GM12875 (cell line): ENCODE measurements at regions not wholly inside any gene's neighbourhood (a gene's known extent, or its start where the extent isn't known, plus 50 kb on each side); places are given as distances from the start of the nearest gene placed in this dataset.
"Not testable (repeated sequence)": the region's sequence is repeated elsewhere in the genome, so short reads cannot be mapped to it uniquely, and the experiment has no call there.

ENCODE experiments used
- H3K4me3 ChIP-seq: one replicate; pipeline ENCODE4 v1.5.1; 2011; ENCODE audit warnings: low read depth, low read length, control low read depth

- H3K4me3 ChIP-seq = not testable (repeated sequence)
These were observed 201.0 kb downstream of the ADRA2C start for GRCh38 chr4:3967204-3967603.

GRCh38 chr4:3972626-3973025 lies 206.4 kb downstream of the ADRA2C start:
- H3K4me3 ChIP-seq = not testable (repeated sequence)

- not testable (repeated sequence) for H3K4me3 ChIP-seq
These were observed 207.5 kb downstream of the ADRA2C start for GRCh38 chr4:3973581-3974200.

GRCh38 chr4:3983518-3984125 lies 217.4 kb downstream of the ADRA2C start:
- not testable (repeated sequence) for H3K4me3 ChIP-seq

GRCh38 chr4:3984796-3985195 lies 218.6 kb downstream of the ADRA2C start:
- not testable (repeated sequence) for H3K4me3 ChIP-seq

- not testable (repeated sequence) for H3K4me3 ChIP-seq
These were observed 220.2 kb downstream of the ADRA2C start for GRCh38 chr4:3986412-3986811.

- not testable (repeated sequence) for H3K4me3 ChIP-seq
These were observed 229.3 kb downstream of the OTOP1 start for GRCh38 chr4:3997386-3997785.

GRCh38 chr4:4004036-4004435 lies 222.7 kb downstream of the OTOP1 start:
- not testable (repeated sequence) for H3K4me3 ChIP-seq

GRCh38 chr4:4004702-4005101 lies 222.0 kb downstream of the OTOP1 start:
- not testable (repeated sequence) for H3K4me3 ChIP-seq

- H3K4me3 ChIP-seq = not testable (repeated sequence)
These were observed 220.4 kb downstream of the OTOP1 start for GRCh38 chr4:4006356-4006755.

- H3K4me3 ChIP-seq = not testable (repeated sequence)
These were observed 207.7 kb downstream of the OTOP1 start for GRCh38 chr4:4019071-4019470.

- H3K4me3 ChIP-seq = not testable (repeated sequence)
These were observed 205.6 kb downstream of the OTOP1 start for GRCh38 chr4:4021161-4021560.

GRCh38 chr4:4026708-4027107 lies 200.0 kb downstream of the OTOP1 start:
- not testable (repeated sequence) for H3K4me3 ChIP-seq

- H3K4me3 ChIP-seq = not testable (repeated sequence)
These were observed 198.0 kb downstream of the OTOP1 start for GRCh38 chr4:4028752-4029151.

- H3K4me3 ChIP-seq = not testable (repeated sequence)
These were observed 196.2 kb downstream of the OTOP1 start for GRCh38 chr4:4030509-4030908.

- H3K4me3 ChIP-seq = not testable (repeated sequence)
These were observed 195.1 kb downstream of the OTOP1 start for GRCh38 chr4:4031446-4032135.

- not testable (repeated sequence) for H3K4me3 ChIP-seq
These were observed 194.4 kb downstream of the OTOP1 start for GRCh38 chr4:4032364-4032763.

GRCh38 chr4:4032801-4033605 lies 193.7 kb downstream of the OTOP1 start:
- not testable (repeated sequence) for H3K4me3 ChIP-seq

- not testable (repeated sequence) for H3K4me3 ChIP-seq
These were observed 189.2 kb downstream of the OTOP1 start for GRCh38 chr4:4037399-4038138.

GRCh38 chr4:4045823-4046222 lies 180.9 kb downstream of the OTOP1 start:
- H3K4me3 ChIP-seq = not testable (repeated sequence)
